Spleen (tissue), 7 donors: ENCODE measurements at regions not wholly inside any gene's neighbourhood (a gene's known extent, or its start where the extent isn't known, plus 50 kb on each side); places are given as distances from the start of the nearest gene placed in this dataset.

Experiments used
- CTCF ChIP-seq, 11 experiments: fragments of 200-600 bp in 7 of 11; fragments of 450-650 bp in 4 of 11; sonication (generic) in 4 of 11; IDR thresholded peaks in 8 of 11; conservative IDR thresholded peaks in 3 of 11; 1 replicate in 7 of 11; 2 replicates in 4 of 11; pipeline versions ENCODE4 v1.4.0 to v1.8.0; 2016 to 2021; ENCODE audit warnings: antibody characterized with exemption in 11 of 11, inconsistent platforms in 4 of 11, mild to moderate bottlenecking in 1 of 11
- POLR2A ChIP-seq, 3 donors: fragments of 450-650 bp; IDR thresholded peaks; one replicate each; pipeline ENCODE4 v1.5.1; 2017; ENCODE audit warnings: antibody characterized with exemption in 3 of 3, mild to moderate bottlenecking in 1 of 3
- POLR2AphosphoS5 ChIP-seq, 3 donors: sonication (generic); formaldehyde crosslinking; IDR thresholded peaks; one replicate each; pipeline ENCODE4 v1.5.1; 2017; ENCODE audit warnings: antibody characterized with exemption in 3 of 3
- donor health status: DM: no; HTN: no; CAD: no; lungs with moderate emphysema.
- donor health status: DM: no; HTN: no; CAD: no.
- donor health status: DM: no; HTN: no; CAD: no.

DNA sequence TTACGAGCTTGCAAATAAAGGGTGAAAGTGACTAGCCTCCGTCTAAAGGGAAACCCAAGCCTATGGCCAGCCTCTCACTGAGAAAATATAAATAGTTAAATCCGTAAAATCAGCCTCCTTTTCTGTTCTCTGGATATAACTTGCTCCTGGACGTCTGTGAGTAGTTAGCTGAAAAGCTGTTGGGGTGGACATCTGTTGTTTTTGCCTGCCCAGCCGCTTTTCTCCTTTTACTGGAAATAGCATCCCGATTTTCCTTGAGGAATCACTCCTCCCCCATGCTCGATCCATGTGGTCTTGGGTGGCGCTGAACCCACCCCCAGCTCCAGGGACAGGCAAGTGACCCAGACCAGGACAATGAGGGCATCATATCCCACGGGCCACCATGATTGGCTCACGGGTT lies 291.5 kb upstream of the ZNF507 start:
- TF ChIP-seq CTCF (IDR thresholded peaks at IDR 0.05 in 8 of 11, conservative IDR thresholded peaks at IDR 0.05 in 3 of 11) (no peak), POLR2A (IDR thresholded peaks at IDR 0.05) (no peak), POLR2AphosphoS5 (IDR thresholded peaks at IDR 0.05) (no peak)
